Hepatocyte (in vitro differentiated cells): ENCODE measurements at regions not wholly inside any gene's neighbourhood (a gene's known extent, or its start where the extent isn't known, plus 50 kb on each side); places are given as distances from the start of the nearest gene placed in this dataset.
"Not testable (repeated sequence)": the region's sequence is repeated elsewhere in the genome, so short reads cannot be mapped to it uniquely, and the experiment has no call there.

Experiments
- DNase-seq: peaks from one replicate; pipeline ENCODE4 v3.0.0-alpha.2; 2016; ENCODE audit warnings: low spot score
- H2AFZ ChIP-seq: fragments of 200-600 bp; sonication (generic); 2 replicates; pipeline ENCODE4 v1.6.0; 2016; ENCODE audit warnings: antibody characterized with exemption, mild to moderate bottlenecking
- H3K27ac ChIP-seq: fragments of 200-600 bp; sonication (generic); 2 replicates; pipeline ENCODE4 v1.5.1; 2016; ENCODE audit warnings: mild to moderate bottlenecking
- H3K27me3 ChIP-seq: fragments of 200-600 bp; sonication (generic); 2 replicates; pipeline ENCODE4 v1.6.1; 2016
- H3K36me3 ChIP-seq: fragments of 200-600 bp; sonication (generic); replicated peaks from 2 replicates; pipeline ENCODE4 v1.5.1; 2016; ENCODE audit warnings: low read depth; ENCODE audit not compliant: insufficient read depth
- H3K4me1 ChIP-seq: fragments of 200-600 bp; sonication (generic); 2 replicates; pipeline ENCODE4 v1.5.1; 2016; ENCODE audit warnings: mild to moderate bottlenecking, moderate library complexity; ENCODE audit not compliant: insufficient read depth
- H3K4me2 ChIP-seq: fragments of 200-600 bp; sonication (generic); 2 replicates; pipeline ENCODE4 v1.6.0; 2016
- H3K4me3 ChIP-seq: fragments of 200-600 bp; sonication (generic); 2 replicates; pipeline ENCODE4 v1.5.1; 2016; ENCODE audit warnings: mild to moderate bottlenecking
- H3K79me2 ChIP-seq: fragments of 200-600 bp; sonication (generic); 2 replicates; pipeline ENCODE4 v1.6.0; 2017; ENCODE audit warnings: mild to moderate bottlenecking
- H3K9me2 ChIP-seq: fragments of 200-600 bp; sonication (generic); replicated peaks from 2 replicates; pipeline ENCODE4 v1.6.0; 2017; ENCODE audit warnings: mild to moderate bottlenecking; ENCODE audit not compliant: insufficient read depth
- H3K9me3 ChIP-seq: fragments of 200-600 bp; sonication (generic); 2 replicates; pipeline ENCODE4 v1.5.1; 2016; ENCODE audit warnings: low read depth, mild to moderate bottlenecking
- H4K20me1 ChIP-seq: fragments of 200-600 bp; sonication (generic); 2 replicates; pipeline ENCODE4 v1.6.0; 2016; ENCODE audit warnings: mild to moderate bottlenecking; ENCODE audit not compliant: insufficient read depth, poor library complexity, severe bottlenecking
- EZH2 ChIP-seq: fragments of 200-600 bp; sonication (generic); IDR thresholded peaks from 2 replicates; pipeline ENCODE4 v1.6.1; 2016; ENCODE audit warnings: antibody characterized with exemption, mild to moderate bottlenecking, borderline replicate concordance
- EZH2phosphoT487 ChIP-seq: fragments of 200-600 bp; sonication (generic); IDR thresholded peaks from one replicate; pipeline ENCODE4 v1.6.1; 2018; ENCODE audit warnings: antibody characterized with exemption, mild to moderate bottlenecking, low read depth, moderate library complexity; ENCODE audit not compliant: unreplicated experiment, severe bottlenecking
- WGBS: methylation state at CpG from one replicate; pipeline ENCODE4 v1.1.6; 2016; ENCODE audit warnings: low lambda C conversion rate; ENCODE audit errors: missing lambda C conversion rate; 5-methylcytosine and 5-hydroxymethylcytosine counted together
- TF ChIP-seq, protein P1 (sequence below): fragments of 200-600 bp; sonication (generic); IDR thresholded peaks from 2 replicates; pipeline ENCODE4 v1.5.1; 2016; ENCODE audit warnings: antibody characterized with exemption, mild to moderate bottlenecking; ENCODE audit not compliant: poor library complexity

DNA sequence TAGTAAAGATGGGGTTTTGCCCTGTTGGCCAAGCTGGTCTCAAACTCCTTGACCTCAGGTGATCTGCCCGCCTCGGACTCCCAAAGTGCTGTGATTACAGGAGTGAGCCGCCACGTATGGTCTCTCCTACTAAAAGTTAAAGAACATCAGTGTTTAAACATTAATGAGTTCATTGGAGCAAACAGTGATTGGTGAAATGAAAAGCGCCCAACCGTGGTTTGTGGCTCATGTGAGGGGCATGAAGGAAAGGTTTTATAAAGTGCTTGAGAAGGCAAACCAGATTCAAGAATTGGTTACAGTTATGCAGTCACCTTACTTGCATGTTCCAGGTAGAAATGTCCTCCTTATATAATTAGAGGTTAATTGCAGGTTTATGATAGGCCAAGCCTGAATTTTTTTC, 109.5 kb downstream of the ZNF675 start:
- H4K20me1 ChIP-seq: no peaks in the 10 kb centered on the region
- no peaks in the 10 kb centered on the region for H3K9me2 ChIP-seq
- H3K4me2 ChIP-seq: no peak overlapping the region
- WGBS: 79% methylated on average over 6 of the region's 6 CpGs
- no peak overlapping the region for H3K4me3 ChIP-seq
- no peaks in the 10 kb centered on the region for H3K79me2 ChIP-seq
- H3K9me3 ChIP-seq: no peaks in the 10 kb centered on the region
- TF ChIP-seq EZH2phosphoT487: no peak
- no peaks in the 10 kb centered on the region for H3K36me3 ChIP-seq
- no peak overlapping the region for H3K27ac ChIP-seq
- no peak for DNase-seq
- no peaks in the 10 kb centered on the region for H3K27me3 ChIP-seq
- no peaks in the 10 kb centered on the region for H3K4me1 ChIP-seq
- H2AFZ ChIP-seq: no peak overlapping the region

DNA sequence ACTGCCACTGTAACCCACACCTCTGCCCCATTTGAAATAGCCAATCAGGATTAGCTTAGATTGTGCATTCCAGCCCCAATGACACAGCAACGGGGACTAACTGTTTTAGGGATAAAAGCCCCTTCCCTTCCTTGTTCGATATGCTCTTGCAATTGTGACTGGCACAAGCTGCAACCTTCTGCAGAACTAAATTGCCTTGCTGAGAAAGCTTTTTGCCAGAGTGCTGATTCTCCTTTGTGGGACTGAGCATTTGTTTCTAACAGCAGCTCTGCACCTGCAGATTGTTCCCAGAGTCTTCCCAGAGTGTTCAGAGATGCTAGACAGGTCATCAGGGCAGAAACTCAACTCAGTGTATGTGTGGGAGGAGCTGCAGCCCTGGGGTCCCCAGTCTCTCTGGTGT, 115.8 kb downstream of the ZNF675 start:
- no peaks in the 10 kb centered on the region for H3K9me2 ChIP-seq
- no peaks in the 10 kb centered on the region for H3K36me3 ChIP-seq
- no peaks in the 10 kb centered on the region for H3K27me3 ChIP-seq
- H3K4me3 ChIP-seq: no peak overlapping the region
- 48% methylated on average over 2 of the region's 2 CpGs for WGBS
- DNase-seq: no peak
- TF ChIP-seq EZH2 (no peak), EZH2phosphoT487 (no peak)
- TF ChIP-seq, protein P1, sequence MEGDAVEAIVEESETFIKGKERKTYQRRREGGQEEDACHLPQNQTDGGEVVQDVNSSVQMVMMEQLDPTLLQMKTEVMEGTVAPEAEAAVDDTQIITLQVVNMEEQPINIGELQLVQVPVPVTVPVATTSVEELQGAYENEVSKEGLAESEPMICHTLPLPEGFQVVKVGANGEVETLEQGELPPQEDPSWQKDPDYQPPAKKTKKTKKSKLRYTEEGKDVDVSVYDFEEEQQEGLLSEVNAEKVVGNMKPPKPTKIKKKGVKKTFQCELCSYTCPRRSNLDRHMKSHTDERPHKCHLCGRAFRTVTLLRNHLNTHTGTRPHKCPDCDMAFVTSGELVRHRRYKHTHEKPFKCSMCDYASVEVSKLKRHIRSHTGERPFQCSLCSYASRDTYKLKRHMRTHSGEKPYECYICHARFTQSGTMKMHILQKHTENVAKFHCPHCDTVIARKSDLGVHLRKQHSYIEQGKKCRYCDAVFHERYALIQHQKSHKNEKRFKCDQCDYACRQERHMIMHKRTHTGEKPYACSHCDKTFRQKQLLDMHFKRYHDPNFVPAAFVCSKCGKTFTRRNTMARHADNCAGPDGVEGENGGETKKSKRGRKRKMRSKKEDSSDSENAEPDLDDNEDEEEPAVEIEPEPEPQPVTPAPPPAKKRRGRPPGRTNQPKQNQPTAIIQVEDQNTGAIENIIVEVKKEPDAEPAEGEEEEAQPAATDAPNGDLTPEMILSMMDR: no peak
- no peaks in the 10 kb centered on the region for H3K9me3 ChIP-seq
- H3K27ac ChIP-seq: no peak overlapping the region
- H3K4me2 ChIP-seq: no peak overlapping the region
- H2AFZ ChIP-seq: no peak overlapping the region
- no peaks in the 10 kb centered on the region for H3K79me2 ChIP-seq
- no peaks in the 10 kb centered on the region for H3K4me1 ChIP-seq
- H4K20me1 ChIP-seq: no peaks in the 10 kb centered on the region

DNA sequence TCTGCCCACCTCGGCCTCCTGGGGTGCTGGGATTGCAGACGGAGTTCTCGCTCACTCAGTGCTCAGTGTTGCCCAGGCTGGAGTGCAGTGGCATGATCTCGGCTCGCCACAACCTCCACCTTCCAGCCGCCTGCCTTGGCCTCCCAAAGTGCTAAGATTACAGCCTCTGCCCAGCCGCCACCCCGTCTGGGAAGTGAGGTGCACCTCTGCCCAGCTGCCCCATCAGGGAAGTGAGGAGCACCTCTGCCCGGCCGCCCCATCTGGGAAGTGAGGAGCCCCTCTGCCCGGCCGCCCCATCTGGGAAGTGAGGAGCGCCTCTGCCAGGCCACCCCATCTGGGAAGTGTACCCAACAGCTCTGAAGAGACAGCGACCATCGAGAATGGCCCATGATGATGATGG, 118.9 kb downstream of the ZNF675 start:
- not testable (repeated sequence) for H3K36me3 ChIP-seq, H3K4me3 ChIP-seq, H3K4me1 ChIP-seq, H3K9me3 ChIP-seq, H2AFZ ChIP-seq, DNase-seq, H3K9me2 ChIP-seq, H4K20me1 ChIP-seq, H3K27ac ChIP-seq, H3K27me3 ChIP-seq, H3K4me2 ChIP-seq, H3K79me2 ChIP-seq
- WGBS: 92% methylated on average over 14 of the region's 15 CpGs

DNA sequence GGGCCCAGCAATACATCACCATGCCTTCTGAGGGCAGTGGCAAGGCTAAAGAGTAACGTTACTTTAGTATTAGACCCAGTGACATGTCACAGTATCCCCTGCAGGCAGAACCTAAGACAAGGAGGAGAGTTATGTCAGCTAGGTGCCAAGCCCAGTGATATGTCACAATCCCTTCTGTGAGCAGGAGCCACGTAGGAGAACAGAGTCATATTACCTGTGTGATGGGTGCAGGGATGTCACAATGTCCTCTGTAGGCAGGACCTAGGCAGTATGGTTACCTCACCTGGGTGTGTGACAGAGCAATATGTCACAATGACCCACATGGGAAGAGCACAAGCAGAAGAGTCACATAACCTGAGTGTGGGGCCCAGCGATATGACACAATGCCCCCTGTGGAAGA, 121.8 kb downstream of the ZNF675 start:
- no peaks in the 10 kb centered on the region for H3K4me1 ChIP-seq
- H3K9me3 ChIP-seq: no peaks in the 10 kb centered on the region
- no peaks in the 10 kb centered on the region for H4K20me1 ChIP-seq
- H3K79me2 ChIP-seq: no peaks in the 10 kb centered on the region
- no peaks in the 10 kb centered on the region for H3K27me3 ChIP-seq
- no peak overlapping the region for H2AFZ ChIP-seq
- H3K27ac ChIP-seq: no peak overlapping the region
- no peaks in the 10 kb centered on the region for H3K36me3 ChIP-seq
- no peaks in the 10 kb centered on the region for H3K9me2 ChIP-seq
- TF ChIP-seq EZH2: no peak
- TF ChIP-seq EZH2phosphoT487: no peak
- TF ChIP-seq, protein P1: no peak
- no peak for DNase-seq
- H3K4me2 ChIP-seq: no peak overlapping the region
- no peak overlapping the region for H3K4me3 ChIP-seq
- WGBS: 68% methylated on average over 3 of the region's 3 CpGs

DNA sequence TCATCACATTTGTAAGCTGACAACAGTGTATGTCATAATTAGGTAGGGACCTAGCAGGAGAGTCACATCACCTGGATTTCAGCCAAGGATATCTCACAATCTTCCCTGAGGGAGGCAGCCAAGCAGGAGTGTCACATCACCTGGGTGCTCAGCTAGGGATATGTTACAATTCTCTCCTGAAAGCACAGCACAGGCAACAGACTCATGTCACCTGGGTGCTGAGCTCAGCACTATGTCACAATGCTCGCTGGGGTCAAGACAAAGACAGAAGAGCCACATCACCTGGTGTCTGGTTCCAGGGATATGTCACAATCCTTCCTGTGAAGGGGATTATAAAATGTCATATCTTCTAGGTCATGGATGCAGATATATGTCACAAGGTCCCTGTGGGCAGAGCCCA, 123.7 kb downstream of the ZNF675 start:
- Histone ChIP-seq H3K27me3 (no peaks in the 10 kb centered on the region), H4K20me1 (no peaks in the 10 kb centered on the region), H3K79me2 (no peaks in the 10 kb centered on the region), H3K4me2 (no peak overlapping the region), H3K36me3 (no peaks in the 10 kb centered on the region), H3K9me3 (no peaks in the 10 kb centered on the region), H3K4me3 (no peak overlapping the region), H3K27ac (no peak overlapping the region), H3K4me1 (no peaks in the 10 kb centered on the region), H2AFZ (no peak overlapping the region), H3K9me2 (no peaks in the 10 kb centered on the region)
- no peak for DNase-seq
- TF ChIP-seq EZH2phosphoT487 (no peak), EZH2 (no peak)
- TF ChIP-seq, protein P1: no peak
- 77% methylated on average over 1 of the region's 1 CpG for WGBS
